HG02588 (cell line): ENCODE measurements at regions not wholly inside any gene's neighbourhood (a gene's known extent, or its start where the extent isn't known, plus 50 kb on each side); places are given as distances from the start of the nearest gene placed in this dataset.
"Not testable (repeated sequence)": the region's sequence is repeated elsewhere in the genome, so short reads cannot be mapped to it uniquely, and the experiment has no call there.

Experiments
- ATAC-seq: cut with Tn5 transposase; IDR thresholded peaks from one replicate; pipeline ENCODE4 v1.9.1; 2021; ENCODE audit warnings: mild to moderate bottlenecking, moderate library complexity; ENCODE audit not compliant: unreplicated experiment

- no peak for ATAC-seq
Measured at GRCh38 chr16:51298800-51299199, 147.7 kb upstream of the SALL1 start.

- no peak for ATAC-seq
Measured at GRCh38 chr16:51290442-51291285, 139.6 kb upstream of the SALL1 start.

- ATAC-seq, result no peak
Measured at GRCh38 chr16:51289336-51289735, 138.3 kb upstream of the SALL1 start.

- ATAC-seq, result no peak
Measured at GRCh38 chr16:51287121-51287755, 136.2 kb upstream of the SALL1 start.

- no peak for ATAC-seq
Measured at GRCh38 chr16:51286272-51286671, 135.2 kb upstream of the SALL1 start.

GRCh38 chr16:51276336-51276735, 125.3 kb upstream of the SALL1 start:
- no peak for ATAC-seq

- no peak for ATAC-seq
Measured at GRCh38 chr16:51272420-51272819, 121.3 kb upstream of the SALL1 start.

GRCh38 chr16:51271156-51271701, 120.2 kb upstream of the SALL1 start:
- ATAC-seq, result no peak

GRCh38 chr16:51268237-51268636, 117.2 kb upstream of the SALL1 start:
- no peak for ATAC-seq

- no peak for ATAC-seq
Measured at GRCh38 chr16:51267681-51268080, 116.6 kb upstream of the SALL1 start.

- no peak for ATAC-seq
Measured at GRCh38 chr16:51262428-51262827, 111.4 kb upstream of the SALL1 start.

GRCh38 chr16:51261919-51262318, 110.8 kb upstream of the SALL1 start:
- no peak for ATAC-seq

GRCh38 chr16:51255349-51255972, 104.4 kb upstream of the SALL1 start:
- ATAC-seq, result no peak

GRCh38 chr16:51254390-51254789, 103.3 kb upstream of the SALL1 start:
- not testable (repeated sequence) for ATAC-seq

- no peak for ATAC-seq
Measured at GRCh38 chr16:51248217-51248616, 97.1 kb upstream of the SALL1 start.

- no peak for ATAC-seq
Measured at GRCh38 chr16:51245658-51245995, 94.6 kb upstream of the SALL1 start.

- no peak for ATAC-seq
Measured at GRCh38 chr16:51244887-51245657, 94.0 kb upstream of the SALL1 start.

GRCh38 chr16:51243936-51244436, 92.9 kb upstream of the SALL1 start:
- no peak for ATAC-seq

- no peak for ATAC-seq
Measured at GRCh38 chr16:51242296-51242994, 91.4 kb upstream of the SALL1 start.

- ATAC-seq, result no peak
Measured at GRCh38 chr16:51239196-51239595, 88.1 kb upstream of the SALL1 start.
